VCaP (cell line): ENCODE measurements at regions not wholly inside any gene's neighbourhood (a gene's known extent, or its start where the extent isn't known, plus 50 kb on each side); places are given as distances from the start of the nearest gene placed in this dataset.

Source experiments
- H3K27ac ChIP-seq: fragments of 450-650 bp; 2 replicates; pipeline ENCODE4 v1.5.1; 2017
- CTCF ChIP-seq: fragments of 450-650 bp; conservative IDR thresholded peaks from 2 replicates; pipeline ENCODE4 v1.5.1; 2017; ENCODE audit warnings: mild to moderate bottlenecking, moderate library complexity

- H3K27ac ChIP-seq = peak overlapping the region; percentile 16; the same call in 1 of the 2 replicates
- TF ChIP-seq CTCF = no peak
Observed at GRCh38 chr4:28388471-28388870, 1527.8 kb downstream of the STIM2 start.

GRCh38 chr4:28391877-28392276 lies 1531.2 kb downstream of the STIM2 start:
- no peak for TF ChIP-seq CTCF
- peak overlapping the region; percentile 74 for H3K27ac ChIP-seq

DNA sequence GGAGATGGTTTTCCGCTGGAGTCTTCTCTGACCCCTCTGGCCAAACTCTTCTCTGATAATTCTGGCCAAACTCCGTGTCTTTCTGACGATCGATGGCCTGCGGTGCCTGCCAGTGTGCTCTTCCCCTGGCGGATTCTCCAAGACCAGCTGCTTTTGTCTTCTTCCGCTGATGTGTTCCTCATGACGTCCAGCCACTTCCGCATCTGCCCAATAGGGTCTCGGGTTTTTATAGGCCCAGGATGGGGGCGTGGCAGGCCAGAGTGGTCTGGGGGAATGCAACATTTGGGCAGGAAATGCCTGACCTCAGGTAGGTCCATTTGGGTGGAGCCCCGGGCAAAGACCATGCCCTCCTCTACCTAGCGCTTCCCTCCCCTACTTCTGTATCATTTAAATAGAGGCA lies 1542.1 kb downstream of the STIM2 start:
- no peak overlapping the region for H3K27ac ChIP-seq
- no peak for TF ChIP-seq CTCF

DNA sequence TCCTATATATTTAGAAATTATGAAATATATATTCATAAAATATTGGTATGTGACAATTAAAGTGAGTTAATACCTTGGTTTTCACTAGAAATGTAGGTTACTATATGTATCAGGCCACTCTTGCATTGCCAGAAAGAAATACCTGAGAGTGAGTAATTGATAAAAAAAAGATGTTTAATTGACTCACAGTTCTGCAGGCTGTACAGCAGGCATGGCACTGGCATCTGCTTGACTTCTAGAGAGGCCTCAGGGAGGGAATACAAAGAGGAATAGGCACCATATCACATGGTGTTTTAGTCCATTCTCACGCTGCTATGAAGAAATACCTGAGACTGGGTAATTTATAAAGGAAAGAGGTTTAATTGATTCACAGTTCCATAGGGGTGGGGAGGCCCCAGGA lies 1560.6 kb downstream of the STIM2 start:
- no peak overlapping the region for H3K27ac ChIP-seq
- TF ChIP-seq CTCF = no peak

GRCh38 chr4:28426251-28426650 lies 1565.6 kb downstream of the STIM2 start:
- H3K27ac ChIP-seq = no peak overlapping the region
- no peak for TF ChIP-seq CTCF

DNA sequence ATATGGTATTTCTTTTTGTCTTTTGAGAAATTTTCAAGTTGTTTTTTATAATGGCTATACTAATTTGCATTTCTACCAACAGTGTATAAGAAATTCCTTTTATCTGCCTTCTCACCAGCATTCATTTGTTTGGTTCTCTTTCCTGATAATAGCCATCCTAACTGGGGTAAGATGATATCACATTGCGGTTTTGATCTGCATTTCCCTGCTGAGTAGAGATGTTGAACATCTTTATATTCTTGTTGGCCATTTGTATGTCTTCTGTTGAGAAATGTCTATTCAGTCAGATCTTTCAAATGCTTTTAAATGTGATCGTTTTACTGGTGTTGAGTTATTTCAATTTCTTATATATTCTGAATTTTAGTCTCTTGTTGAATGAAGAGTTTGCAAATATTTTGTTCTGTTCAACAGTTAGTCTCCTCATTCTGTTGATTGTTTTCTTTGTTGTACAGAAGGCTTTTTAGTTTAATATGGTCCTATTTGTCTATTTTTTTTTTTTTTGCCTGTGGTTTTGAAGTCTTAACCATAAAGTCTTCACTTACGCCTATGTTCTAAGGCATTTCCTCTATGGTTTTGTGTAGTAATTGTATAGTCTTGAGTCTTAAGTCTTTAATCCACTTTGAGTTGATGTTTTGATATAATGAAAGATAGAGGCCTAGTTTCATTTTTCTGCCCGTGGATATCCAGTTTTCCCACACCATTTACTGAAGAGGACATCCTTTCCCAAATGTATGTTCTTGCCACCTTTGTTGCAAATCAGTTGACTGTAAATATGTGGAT lies 1566.9 kb downstream of the STIM2 start:
- no peak for TF ChIP-seq CTCF
- H3K27ac ChIP-seq = no peak overlapping the region

- TF ChIP-seq CTCF = no peak
- no peak overlapping the region for H3K27ac ChIP-seq
Observed at GRCh38 chr4:28432348-28433025, 1571.8 kb downstream of the STIM2 start.
